HG03103 (cell line): ENCODE measurements at regions not wholly inside any gene's neighbourhood (a gene's known extent, or its start where the extent isn't known, plus 50 kb on each side); places are given as distances from the start of the nearest gene placed in this dataset.

Experiments
- ATAC-seq: cut with Tn5 transposase; IDR thresholded peaks from one replicate; pipeline ENCODE4 v1.9.1; 2021; ENCODE audit warnings: low read depth; ENCODE audit not compliant: unreplicated experiment

- no peak for ATAC-seq
Observed at GRCh38 chr2:147712051-147712450, 132.8 kb upstream of the ACVR2A start.

DNA sequence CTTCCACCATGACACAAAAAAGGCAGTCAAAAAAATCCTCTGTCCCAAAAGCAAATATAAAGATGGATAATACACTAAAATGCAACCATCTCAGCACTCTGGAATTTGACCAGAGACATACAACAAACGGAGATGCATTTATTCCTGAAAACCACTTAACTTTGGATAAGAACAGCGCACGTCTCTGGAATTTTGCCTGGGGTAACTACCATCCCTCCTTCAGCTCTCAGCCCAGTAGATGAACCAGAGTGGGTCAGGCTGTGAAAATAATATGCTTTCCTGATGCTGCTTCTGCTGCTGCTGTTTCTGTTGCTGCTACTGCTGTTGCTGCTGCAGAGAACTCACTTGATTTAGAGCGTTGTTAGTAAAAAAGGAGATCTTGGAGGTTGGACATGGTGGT is 133.8 kb upstream of the ACVR2A start:
- ATAC-seq, result no peak

DNA sequence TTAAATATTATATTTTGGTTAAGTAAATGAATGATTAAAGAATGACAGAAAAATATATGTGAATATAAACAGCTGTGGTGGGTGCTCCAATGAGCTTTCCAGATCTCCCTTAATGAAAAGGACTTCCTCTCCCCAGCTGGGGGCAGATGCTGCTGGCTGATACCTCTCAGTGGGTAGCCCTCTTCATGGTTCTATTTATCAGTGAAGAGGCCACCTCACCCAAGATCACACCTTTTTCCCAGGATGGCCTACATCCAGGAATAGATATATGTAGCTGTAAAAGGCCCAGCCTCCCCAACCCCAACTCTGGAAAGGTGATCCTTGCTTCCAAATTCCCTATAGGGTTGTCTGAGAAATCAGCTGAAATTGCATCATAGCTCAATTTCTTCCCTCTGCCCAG is 135.2 kb upstream of the ACVR2A start:
- ATAC-seq, result no peak

- ATAC-seq, result no peak
Observed at GRCh38 chr2:147703171-147703570, 141.7 kb upstream of the ACVR2A start.

GRCh38 chr2:147698166-147698565 is 146.7 kb upstream of the ACVR2A start:
- ATAC-seq, result no peak

- no peak for ATAC-seq
Observed at GRCh38 chr2:147696426-147696825, 148.4 kb upstream of the ACVR2A start.

DNA sequence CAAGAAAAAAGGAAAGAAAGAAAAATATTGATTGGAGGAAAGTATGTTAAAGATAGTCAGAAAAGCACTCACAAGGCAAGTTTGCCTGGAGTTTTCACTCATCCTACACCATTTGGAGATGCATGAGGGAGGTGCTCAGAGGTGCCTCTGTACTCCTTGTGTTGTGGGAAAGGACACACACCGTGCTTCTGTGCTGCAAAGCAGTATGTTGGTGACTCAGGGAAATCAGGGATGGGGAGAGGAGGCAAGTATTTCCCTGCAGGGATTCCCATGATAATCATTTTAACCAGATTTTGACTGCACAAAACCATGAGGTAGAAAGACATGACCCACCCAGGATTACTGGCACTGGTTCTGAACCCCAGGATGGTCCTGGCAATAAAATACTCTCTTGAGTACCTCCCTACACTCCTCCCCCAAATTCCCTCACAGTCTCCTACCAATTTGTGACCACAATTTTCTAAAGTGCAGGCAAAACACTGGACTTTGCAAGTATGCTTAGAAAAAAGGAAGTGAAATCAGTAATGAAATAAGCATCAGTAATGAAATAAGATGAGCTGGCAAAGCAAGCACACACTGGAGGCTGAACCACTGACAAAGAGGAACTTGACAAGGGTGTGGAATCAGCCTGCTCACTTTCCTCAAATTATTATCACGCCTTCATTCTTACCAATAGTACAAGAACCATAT is 155.5 kb upstream of the ACVR2A start:
- ATAC-seq, result peak; percentile 99

DNA sequence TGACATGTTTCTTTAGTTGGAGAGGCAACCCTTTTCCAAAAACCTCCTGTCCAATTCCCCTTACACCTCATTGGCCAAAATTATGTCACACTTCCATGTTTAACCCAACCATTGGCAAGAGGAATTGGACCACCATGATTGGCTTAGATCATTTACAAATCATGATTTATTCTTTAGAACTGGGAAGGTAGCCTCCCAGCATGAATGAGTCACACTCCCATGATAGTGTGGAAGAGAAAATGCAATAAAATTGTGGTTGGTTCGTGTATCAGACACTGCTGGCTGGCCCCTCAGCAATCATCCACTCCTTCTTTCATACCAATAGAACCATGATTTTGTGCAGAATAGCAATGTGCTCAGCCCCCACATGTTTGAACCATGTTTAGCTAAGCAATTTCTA is 156.6 kb upstream of the ACVR2A start:
- ATAC-seq, result no peak

GRCh38 chr2:147686365-147686764 is 158.5 kb upstream of the ACVR2A start:
- ATAC-seq, result no peak

- ATAC-seq, result no peak
Observed at GRCh38 chr2:147684903-147685302, 159.9 kb upstream of the ACVR2A start.

DNA sequence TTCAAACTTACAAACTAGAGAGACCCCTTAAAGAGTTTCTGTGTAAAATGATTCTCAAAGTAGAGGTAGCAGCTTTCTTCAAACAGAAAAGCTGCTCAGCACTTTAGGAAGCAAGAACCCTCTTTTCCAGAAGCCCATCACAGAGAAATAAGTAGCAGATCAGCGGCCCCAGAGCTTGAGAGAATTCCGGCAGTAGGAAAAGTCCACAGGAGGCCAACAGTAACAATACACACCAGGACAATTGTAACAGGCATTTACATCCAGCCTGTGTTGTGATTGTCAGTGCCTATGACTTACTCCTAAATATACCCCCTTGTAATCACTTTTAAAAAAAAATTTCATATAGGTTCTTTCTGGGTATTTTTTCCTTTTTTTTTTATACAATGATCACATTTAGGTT is 161.4 kb upstream of the ACVR2A start:
- no peak for ATAC-seq

DNA sequence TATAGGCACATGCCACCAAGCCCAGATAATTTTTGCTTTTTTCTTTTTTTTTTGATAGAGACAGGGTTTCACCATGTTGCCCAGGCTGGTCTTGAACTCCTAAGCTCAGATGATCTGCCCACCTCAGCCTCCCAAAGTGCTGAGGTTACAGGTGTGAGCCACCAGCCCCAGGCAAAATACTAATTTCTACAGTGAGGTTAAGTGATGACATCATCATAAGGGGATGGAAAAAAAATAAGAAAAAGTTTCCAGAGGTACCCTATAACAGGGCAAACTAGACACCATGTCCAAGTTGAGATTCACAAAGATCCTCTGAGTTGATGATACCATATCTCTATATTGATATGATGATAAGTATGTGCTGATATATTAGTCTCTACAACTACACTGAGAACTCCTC is 163.7 kb upstream of the ACVR2A start:
- no peak for ATAC-seq

DNA sequence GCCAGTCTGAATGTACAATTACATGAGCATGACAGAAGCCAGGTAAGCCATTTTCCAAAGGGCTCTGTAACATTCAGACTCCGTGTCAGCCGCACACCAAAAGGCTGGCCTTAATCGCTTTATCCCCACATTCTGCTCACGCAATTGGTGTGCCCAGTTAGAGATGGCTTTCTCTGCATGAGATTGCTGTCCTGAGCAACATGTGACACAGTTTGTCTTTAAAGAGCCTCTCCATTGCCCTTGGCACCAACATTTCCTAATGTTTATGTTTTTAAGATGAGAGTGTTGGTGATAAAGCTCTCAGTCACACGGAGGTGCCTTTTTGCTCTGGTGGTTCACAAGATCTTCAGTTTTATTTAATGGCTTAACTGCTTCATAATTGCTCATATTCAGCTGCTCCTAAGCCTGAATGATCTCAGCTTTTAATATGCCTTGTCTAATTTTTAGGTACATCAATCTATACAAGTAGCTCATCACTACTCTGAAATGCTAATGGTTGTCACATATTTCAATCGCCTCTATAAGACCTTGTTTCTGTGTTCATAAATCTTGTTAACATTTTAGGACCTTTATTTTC is 164.8 kb upstream of the ACVR2A start:
- no peak for ATAC-seq

DNA sequence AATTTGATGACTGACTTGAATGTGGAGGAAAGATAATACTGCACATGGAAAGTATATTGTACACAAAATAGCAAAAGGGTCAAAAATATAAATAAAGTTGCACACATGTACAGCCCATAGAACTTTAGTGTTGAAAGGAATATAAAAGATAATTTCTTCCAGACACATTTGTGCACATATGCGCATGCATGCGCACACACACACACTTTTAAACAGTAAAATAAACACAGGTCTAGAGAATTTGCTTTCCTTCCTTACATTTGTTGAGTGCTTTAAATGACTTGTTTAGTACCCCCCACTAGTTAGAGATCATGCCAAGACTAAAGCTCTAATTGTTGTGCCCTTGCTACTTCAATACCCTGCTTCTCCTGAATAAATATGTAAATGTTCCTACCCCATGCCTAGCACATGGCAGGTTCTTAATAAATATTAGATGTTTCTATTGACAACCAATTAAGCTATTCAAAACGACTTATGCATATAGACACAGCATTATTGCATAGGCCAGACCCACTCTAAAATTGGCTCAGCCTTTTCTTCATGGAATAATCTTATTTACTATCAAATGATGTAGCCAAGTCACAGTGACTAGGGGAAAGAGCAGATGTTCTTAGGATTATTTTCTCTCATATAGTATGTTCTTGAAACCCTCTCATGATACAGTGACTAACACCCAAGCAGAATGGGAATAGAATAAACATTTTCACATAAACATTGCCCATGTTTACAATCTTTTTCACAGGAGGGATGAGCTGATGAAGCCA is 165.5 kb upstream of the ACVR2A start:
- ATAC-seq, result no peak

GRCh38 chr2:147665105-147665504 is 179.7 kb upstream of the ACVR2A start:
- no peak for ATAC-seq

DNA sequence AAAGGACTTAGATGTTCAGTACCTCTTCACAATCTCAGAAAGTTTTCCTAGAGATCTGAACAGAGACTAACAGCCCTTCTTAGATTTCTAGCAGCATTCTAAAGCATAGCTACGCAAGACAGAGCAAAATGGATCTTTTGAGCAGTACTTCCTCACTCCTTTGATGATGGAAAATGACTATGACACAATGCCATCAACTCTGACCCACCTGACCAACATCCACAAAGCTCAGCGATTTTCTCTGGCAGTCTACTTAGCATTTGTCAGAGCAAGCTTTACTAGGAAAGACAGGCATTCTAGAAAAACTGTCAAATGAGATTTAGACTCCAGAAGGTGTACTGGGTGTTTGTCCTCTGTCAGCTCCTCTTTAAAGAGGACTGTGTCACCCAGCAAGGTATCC is 180.9 kb upstream of the ACVR2A start:
- no peak for ATAC-seq

GRCh38 chr2:147663153-147663961 is 181.5 kb upstream of the ACVR2A start:
- peak; percentile 77 for ATAC-seq

- ATAC-seq, result no peak
Observed at GRCh38 chr2:147662221-147662620, 182.6 kb upstream of the ACVR2A start.

GRCh38 chr2:147660680-147661079 is 184.1 kb upstream of the ACVR2A start:
- no peak for ATAC-seq

GRCh38 chr2:147659051-147659450 is 185.8 kb upstream of the ACVR2A start:
- ATAC-seq, result no peak
